ENCODE measurements at regions not wholly inside any gene's neighbourhood (a gene's known extent, or its start where the extent isn't known, plus 50 kb on each side); places are given as distances from the start of the nearest gene placed in this dataset.

DNA sequence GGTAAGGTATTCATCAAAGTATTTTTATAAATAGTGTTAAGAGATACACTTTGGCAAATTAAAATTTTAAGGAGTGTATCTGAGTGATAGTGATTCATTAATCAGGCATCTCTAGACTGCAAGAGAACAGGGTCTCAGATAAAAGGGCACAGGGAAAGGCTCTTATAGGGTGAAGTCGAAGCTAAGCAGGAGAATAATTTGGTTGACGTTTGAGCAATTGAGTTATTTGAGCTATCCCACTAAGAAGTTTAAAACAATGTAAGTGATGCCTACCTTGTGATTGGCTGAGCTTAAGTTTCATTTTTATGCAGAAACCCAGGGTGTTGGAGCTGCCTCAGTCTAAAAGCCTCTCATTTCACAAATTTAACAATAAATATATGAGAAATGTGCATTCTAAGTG is 125.3 kb downstream of the SLC6A15 start (continued):
- TF ChIP-seq, protein P1, sequence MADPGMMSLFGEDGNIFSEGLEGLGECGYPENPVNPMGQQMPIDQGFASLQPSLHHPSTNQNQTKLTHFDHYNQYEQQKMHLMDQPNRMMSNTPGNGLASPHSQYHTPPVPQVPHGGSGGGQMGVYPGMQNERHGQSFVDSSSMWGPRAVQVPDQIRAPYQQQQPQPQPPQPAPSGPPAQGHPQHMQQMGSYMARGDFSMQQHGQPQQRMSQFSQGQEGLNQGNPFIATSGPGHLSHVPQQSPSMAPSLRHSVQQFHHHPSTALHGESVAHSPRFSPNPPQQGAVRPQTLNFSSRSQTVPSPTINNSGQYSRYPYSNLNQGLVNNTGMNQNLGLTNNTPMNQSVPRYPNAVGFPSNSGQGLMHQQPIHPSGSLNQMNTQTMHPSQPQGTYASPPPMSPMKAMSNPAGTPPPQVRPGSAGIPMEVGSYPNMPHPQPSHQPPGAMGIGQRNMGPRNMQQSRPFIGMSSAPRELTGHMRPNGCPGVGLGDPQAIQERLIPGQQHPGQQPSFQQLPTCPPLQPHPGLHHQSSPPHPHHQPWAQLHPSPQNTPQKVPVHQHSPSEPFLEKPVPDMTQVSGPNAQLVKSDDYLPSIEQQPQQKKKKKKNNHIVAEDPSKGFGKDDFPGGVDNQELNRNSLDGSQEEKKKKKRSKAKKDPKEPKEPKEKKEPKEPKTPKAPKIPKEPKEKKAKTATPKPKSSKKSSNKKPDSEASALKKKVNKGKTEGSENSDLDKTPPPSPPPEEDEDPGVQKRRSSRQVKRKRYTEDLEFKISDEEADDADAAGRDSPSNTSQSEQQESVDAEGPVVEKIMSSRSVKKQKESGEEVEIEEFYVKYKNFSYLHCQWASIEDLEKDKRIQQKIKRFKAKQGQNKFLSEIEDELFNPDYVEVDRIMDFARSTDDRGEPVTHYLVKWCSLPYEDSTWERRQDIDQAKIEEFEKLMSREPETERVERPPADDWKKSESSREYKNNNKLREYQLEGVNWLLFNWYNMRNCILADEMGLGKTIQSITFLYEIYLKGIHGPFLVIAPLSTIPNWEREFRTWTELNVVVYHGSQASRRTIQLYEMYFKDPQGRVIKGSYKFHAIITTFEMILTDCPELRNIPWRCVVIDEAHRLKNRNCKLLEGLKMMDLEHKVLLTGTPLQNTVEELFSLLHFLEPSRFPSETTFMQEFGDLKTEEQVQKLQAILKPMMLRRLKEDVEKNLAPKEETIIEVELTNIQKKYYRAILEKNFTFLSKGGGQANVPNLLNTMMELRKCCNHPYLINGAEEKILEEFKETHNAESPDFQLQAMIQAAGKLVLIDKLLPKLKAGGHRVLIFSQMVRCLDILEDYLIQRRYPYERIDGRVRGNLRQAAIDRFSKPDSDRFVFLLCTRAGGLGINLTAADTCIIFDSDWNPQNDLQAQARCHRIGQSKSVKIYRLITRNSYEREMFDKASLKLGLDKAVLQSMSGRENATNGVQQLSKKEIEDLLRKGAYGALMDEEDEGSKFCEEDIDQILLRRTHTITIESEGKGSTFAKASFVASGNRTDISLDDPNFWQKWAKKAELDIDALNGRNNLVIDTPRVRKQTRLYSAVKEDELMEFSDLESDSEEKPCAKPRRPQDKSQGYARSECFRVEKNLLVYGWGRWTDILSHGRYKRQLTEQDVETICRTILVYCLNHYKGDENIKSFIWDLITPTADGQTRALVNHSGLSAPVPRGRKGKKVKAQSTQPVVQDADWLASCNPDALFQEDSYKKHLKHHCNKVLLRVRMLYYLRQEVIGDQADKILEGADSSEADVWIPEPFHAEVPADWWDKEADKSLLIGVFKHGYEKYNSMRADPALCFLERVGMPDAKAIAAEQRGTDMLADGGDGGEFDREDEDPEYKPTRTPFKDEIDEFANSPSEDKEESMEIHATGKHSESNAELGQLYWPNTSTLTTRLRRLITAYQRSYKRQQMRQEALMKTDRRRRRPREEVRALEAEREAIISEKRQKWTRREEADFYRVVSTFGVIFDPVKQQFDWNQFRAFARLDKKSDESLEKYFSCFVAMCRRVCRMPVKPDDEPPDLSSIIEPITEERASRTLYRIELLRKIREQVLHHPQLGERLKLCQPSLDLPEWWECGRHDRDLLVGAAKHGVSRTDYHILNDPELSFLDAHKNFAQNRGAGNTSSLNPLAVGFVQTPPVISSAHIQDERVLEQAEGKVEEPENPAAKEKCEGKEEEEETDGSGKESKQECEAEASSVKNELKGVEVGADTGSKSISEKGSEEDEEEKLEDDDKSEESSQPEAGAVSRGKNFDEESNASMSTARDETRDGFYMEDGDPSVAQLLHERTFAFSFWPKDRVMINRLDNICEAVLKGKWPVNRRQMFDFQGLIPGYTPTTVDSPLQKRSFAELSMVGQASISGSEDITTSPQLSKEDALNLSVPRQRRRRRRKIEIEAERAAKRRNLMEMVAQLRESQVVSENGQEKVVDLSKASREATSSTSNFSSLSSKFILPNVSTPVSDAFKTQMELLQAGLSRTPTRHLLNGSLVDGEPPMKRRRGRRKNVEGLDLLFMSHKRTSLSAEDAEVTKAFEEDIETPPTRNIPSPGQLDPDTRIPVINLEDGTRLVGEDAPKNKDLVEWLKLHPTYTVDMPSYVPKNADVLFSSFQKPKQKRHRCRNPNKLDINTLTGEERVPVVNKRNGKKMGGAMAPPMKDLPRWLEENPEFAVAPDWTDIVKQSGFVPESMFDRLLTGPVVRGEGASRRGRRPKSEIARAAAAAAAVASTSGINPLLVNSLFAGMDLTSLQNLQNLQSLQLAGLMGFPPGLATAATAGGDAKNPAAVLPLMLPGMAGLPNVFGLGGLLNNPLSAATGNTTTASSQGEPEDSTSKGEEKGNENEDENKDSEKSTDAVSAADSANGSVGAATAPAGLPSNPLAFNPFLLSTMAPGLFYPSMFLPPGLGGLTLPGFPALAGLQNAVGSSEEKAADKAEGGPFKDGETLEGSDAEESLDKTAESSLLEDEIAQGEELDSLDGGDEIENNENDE (IDR thresholded peaks at IDR 0.05; ENCODE audit: insufficient replicate concordance, low read length) = no peak
- TF ChIP-seq SP2 (IDR thresholded peaks at IDR 0.05; ENCODE audit: low read length) (no peak), CBX5 (IDR thresholded peaks at IDR 0.05; ENCODE audit: low read depth, low read length) (no peak), SRF (IDR thresholded peaks at IDR 0.05; ENCODE audit: low read depth, low read length) (no peak)
- TF ChIP-seq, protein P2, sequence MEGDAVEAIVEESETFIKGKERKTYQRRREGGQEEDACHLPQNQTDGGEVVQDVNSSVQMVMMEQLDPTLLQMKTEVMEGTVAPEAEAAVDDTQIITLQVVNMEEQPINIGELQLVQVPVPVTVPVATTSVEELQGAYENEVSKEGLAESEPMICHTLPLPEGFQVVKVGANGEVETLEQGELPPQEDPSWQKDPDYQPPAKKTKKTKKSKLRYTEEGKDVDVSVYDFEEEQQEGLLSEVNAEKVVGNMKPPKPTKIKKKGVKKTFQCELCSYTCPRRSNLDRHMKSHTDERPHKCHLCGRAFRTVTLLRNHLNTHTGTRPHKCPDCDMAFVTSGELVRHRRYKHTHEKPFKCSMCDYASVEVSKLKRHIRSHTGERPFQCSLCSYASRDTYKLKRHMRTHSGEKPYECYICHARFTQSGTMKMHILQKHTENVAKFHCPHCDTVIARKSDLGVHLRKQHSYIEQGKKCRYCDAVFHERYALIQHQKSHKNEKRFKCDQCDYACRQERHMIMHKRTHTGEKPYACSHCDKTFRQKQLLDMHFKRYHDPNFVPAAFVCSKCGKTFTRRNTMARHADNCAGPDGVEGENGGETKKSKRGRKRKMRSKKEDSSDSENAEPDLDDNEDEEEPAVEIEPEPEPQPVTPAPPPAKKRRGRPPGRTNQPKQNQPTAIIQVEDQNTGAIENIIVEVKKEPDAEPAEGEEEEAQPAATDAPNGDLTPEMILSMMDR (IDR thresholded peaks at IDR 0.05; ENCODE audit: control extremely low read depth in 1 of 3, insufficient read depth in 1 of 3, low read depth in 1 of 3, low read length in 3 of 3) = no peak

All from H1 (cell line).